ENCODE measurements at regions not wholly inside any gene's neighbourhood (a gene's known extent, or its start where the extent isn't known, plus 50 kb on each side); places are given as distances from the start of the nearest gene placed in this dataset.
A peak's percentile ranks its signal among the peaks of the same experiment; 100 is the strongest.

- CTCF ChIA-PET: interaction anchor here (1.3 kb wide), 1 partner anchor 194 kb away, joined by 4 read pairs; no protein-coding TSS in a partner anchor
- Mint-ChIP-seq H3K4me1 (no peaks in the 10 kb centered on the region), H3K36me3 (ENCODE audit: low read depth) (no peaks in the 10 kb centered on the region), H3K27me3 (peaks cover 3% of the 10 kb centered on the region), H3K4me3 (no peak overlapping the region), H3K27ac (no peak overlapping the region), H3K9me3 (no peaks in the 10 kb centered on the region)
- POLR2A ChIA-PET: no interaction called here
- no peak for DNase-seq
These were observed 633.1 kb downstream of the AJAP1 start for GRCh38 chr1:5287178-5288150.

GRCh38 chr1:5286244-5286643 lies 631.8 kb downstream of the AJAP1 start:
- Mint-ChIP-seq H3K4me1 (no peaks in the 10 kb centered on the region), H3K27ac (no peak overlapping the region), H3K9me3 (no peaks in the 10 kb centered on the region), H3K27me3 (peaks cover 3% of the 10 kb centered on the region), H3K4me3 (no peak overlapping the region), H3K36me3 (ENCODE audit: low read depth) (no peaks in the 10 kb centered on the region)
- CTCF ChIA-PET: interaction anchor here (0.7 to 1.6 kb wide), 7 partner anchors 51 to 228 kb away, joined by 3 to 13 read pairs (median 3); no protein-coding TSS in a partner anchor
- DNase-seq: peak; percentile 65
- POLR2A ChIA-PET: no interaction called here

- H3K36me3 Mint-ChIP-seq (ENCODE audit: low read depth): no peaks in the 10 kb centered on the region
- DNase-seq: no peak
- POLR2A ChIA-PET: no interaction called here
- no peaks in the 10 kb centered on the region for H3K27me3 Mint-ChIP-seq
- no peaks in the 10 kb centered on the region for H3K9me3 Mint-ChIP-seq
- peaks cover 1% of the 10 kb centered on the region for H3K4me1 Mint-ChIP-seq
- H3K27ac Mint-ChIP-seq: no peak overlapping the region
- CTCF ChIA-PET: no interaction called here
- H3K4me3 Mint-ChIP-seq: no peak overlapping the region
These were observed 620.1 kb downstream of the AJAP1 start for GRCh38 chr1:5274527-5274926.

GRCh38 chr1:5273280-5274003 lies 619.0 kb downstream of the AJAP1 start:
- H3K9me3 Mint-ChIP-seq: no peaks in the 10 kb centered on the region
- DNase-seq: no peak
- H3K27me3 Mint-ChIP-seq: no peaks in the 10 kb centered on the region
- ChIA-PET CTCF (no interaction called here), POLR2A (no interaction called here)
- no peaks in the 10 kb centered on the region for H3K36me3 Mint-ChIP-seq (ENCODE audit: low read depth)
- H3K4me1 Mint-ChIP-seq: peaks cover 1% of the 10 kb centered on the region
- H3K27ac Mint-ChIP-seq: no peak overlapping the region
- H3K4me3 Mint-ChIP-seq: no peak overlapping the region

GRCh38 chr1:5272325-5272724 lies 617.9 kb downstream of the AJAP1 start:
- Mint-ChIP-seq H3K27me3 (no peaks in the 10 kb centered on the region), H3K4me1 (peaks cover 1% of the 10 kb centered on the region), H3K4me3 (no peak overlapping the region), H3K27ac (no peak overlapping the region), H3K9me3 (no peaks in the 10 kb centered on the region), H3K36me3 (ENCODE audit: low read depth) (no peaks in the 10 kb centered on the region)
- no peak for DNase-seq
- POLR2A ChIA-PET: no interaction called here
- CTCF ChIA-PET: no interaction called here

GRCh38 chr1:5271264-5271663 lies 616.9 kb downstream of the AJAP1 start:
- Mint-ChIP-seq H3K9me3 (no peaks in the 10 kb centered on the region), H3K27me3 (no peaks in the 10 kb centered on the region), H3K4me3 (no peak overlapping the region), H3K36me3 (ENCODE audit: low read depth) (no peaks in the 10 kb centered on the region), H3K27ac (no peak overlapping the region), H3K4me1 (peaks cover 1% of the 10 kb centered on the region)
- CTCF ChIA-PET: no interaction called here
- no peak for DNase-seq
- POLR2A ChIA-PET: no interaction called here

GRCh38 chr1:5269901-5270300 lies 615.5 kb downstream of the AJAP1 start:
- Mint-ChIP-seq H3K36me3 (ENCODE audit: low read depth) (no peaks in the 10 kb centered on the region), H3K27me3 (no peaks in the 10 kb centered on the region), H3K9me3 (no peaks in the 10 kb centered on the region), H3K27ac (no peak overlapping the region), H3K4me1 (peaks cover 1% of the 10 kb centered on the region), H3K4me3 (no peak overlapping the region)
- DNase-seq: no peak
- CTCF ChIA-PET: no interaction called here
- POLR2A ChIA-PET: no interaction called here

- Mint-ChIP-seq H3K27ac (no peak overlapping the region), H3K4me1 (no peaks in the 10 kb centered on the region), H3K4me3 (no peak overlapping the region), H3K27me3 (no peaks in the 10 kb centered on the region), H3K9me3 (no peaks in the 10 kb centered on the region), H3K36me3 (ENCODE audit: low read depth) (no peaks in the 10 kb centered on the region)
- POLR2A ChIA-PET: no interaction called here
- no peak for DNase-seq
- CTCF ChIA-PET: no interaction called here
These were observed 613.3 kb downstream of the AJAP1 start for GRCh38 chr1:5267603-5268235.

- H3K4me3 Mint-ChIP-seq: no peak overlapping the region
- no peaks in the 10 kb centered on the region for H3K36me3 Mint-ChIP-seq (ENCODE audit: low read depth)
- H3K27me3 Mint-ChIP-seq: no peaks in the 10 kb centered on the region
- ChIA-PET CTCF (no interaction called here), POLR2A (no interaction called here)
- H3K9me3 Mint-ChIP-seq: no peaks in the 10 kb centered on the region
- H3K4me1 Mint-ChIP-seq: no peaks in the 10 kb centered on the region
- no peak for DNase-seq
- no peak overlapping the region for H3K27ac Mint-ChIP-seq
These were observed 611.1 kb downstream of the AJAP1 start for GRCh38 chr1:5265438-5266075.

GRCh38 chr1:5264476-5264875 lies 610.1 kb downstream of the AJAP1 start:
- no peak overlapping the region for H3K27ac Mint-ChIP-seq
- ChIA-PET CTCF (interaction anchor here (0.7 kb wide), 1 partner anchor 42 kb away, joined by 5 read pairs; no protein-coding TSS in a partner anchor), POLR2A (no interaction called here)
- DNase-seq: no peak
- peaks cover 2% of the 10 kb centered on the region for H3K9me3 Mint-ChIP-seq
- no peaks in the 10 kb centered on the region for H3K36me3 Mint-ChIP-seq (ENCODE audit: low read depth)
- no peaks in the 10 kb centered on the region for H3K4me1 Mint-ChIP-seq
- no peaks in the 10 kb centered on the region for H3K27me3 Mint-ChIP-seq
- H3K4me3 Mint-ChIP-seq: no peak overlapping the region

- POLR2A ChIA-PET: no interaction called here
- H3K27ac Mint-ChIP-seq: no peak overlapping the region
- no peak for DNase-seq
- CTCF ChIA-PET: no interaction called here
- H3K27me3 Mint-ChIP-seq: no peaks in the 10 kb centered on the region
- peaks cover 7% of the 10 kb centered on the region for H3K9me3 Mint-ChIP-seq
- H3K36me3 Mint-ChIP-seq (ENCODE audit: low read depth): no peaks in the 10 kb centered on the region
- no peak overlapping the region for H3K4me3 Mint-ChIP-seq
- H3K4me1 Mint-ChIP-seq: no peaks in the 10 kb centered on the region
These were observed 602.4 kb downstream of the AJAP1 start for GRCh38 chr1:5256793-5257192.

GRCh38 chr1:5254975-5255374 lies 600.6 kb downstream of the AJAP1 start:
- no peak overlapping the region for H3K27ac Mint-ChIP-seq
- no peak for DNase-seq
- H3K4me3 Mint-ChIP-seq: no peak overlapping the region
- no peaks in the 10 kb centered on the region for H3K36me3 Mint-ChIP-seq (ENCODE audit: low read depth)
- H3K27me3 Mint-ChIP-seq: no peaks in the 10 kb centered on the region
- ChIA-PET POLR2A (no interaction called here), CTCF (no interaction called here)
- peaks cover 7% of the 10 kb centered on the region for H3K9me3 Mint-ChIP-seq
- H3K4me1 Mint-ChIP-seq: no peaks in the 10 kb centered on the region

GRCh38 chr1:5254131-5254725 lies 599.8 kb downstream of the AJAP1 start:
- POLR2A ChIA-PET: no interaction called here
- peaks cover 3% of the 10 kb centered on the region for H3K9me3 Mint-ChIP-seq
- no peaks in the 10 kb centered on the region for H3K4me1 Mint-ChIP-seq
- no peaks in the 10 kb centered on the region for H3K27me3 Mint-ChIP-seq
- H3K36me3 Mint-ChIP-seq (ENCODE audit: low read depth): no peaks in the 10 kb centered on the region
- no peak overlapping the region for H3K4me3 Mint-ChIP-seq
- CTCF ChIA-PET: no interaction called here
- no peak overlapping the region for H3K27ac Mint-ChIP-seq
- no peak for DNase-seq
